Stimulated activated CD4-positive, alpha-beta T cell treated with anti-CD3 and anti-CD28 coated beads, Interleukin-15, amount 100 ng/mL, for 24 hours (primary cell): ENCODE measurements at regions not wholly inside any gene's neighbourhood (a gene's known extent, or its start where the extent isn't known, plus 50 kb on each side); places are given as distances from the start of the nearest gene placed in this dataset.

Experiments
- DNase-seq: peaks from one replicate; pipeline ENCODE4 v3.0.0-alpha.2; 2020

DNA sequence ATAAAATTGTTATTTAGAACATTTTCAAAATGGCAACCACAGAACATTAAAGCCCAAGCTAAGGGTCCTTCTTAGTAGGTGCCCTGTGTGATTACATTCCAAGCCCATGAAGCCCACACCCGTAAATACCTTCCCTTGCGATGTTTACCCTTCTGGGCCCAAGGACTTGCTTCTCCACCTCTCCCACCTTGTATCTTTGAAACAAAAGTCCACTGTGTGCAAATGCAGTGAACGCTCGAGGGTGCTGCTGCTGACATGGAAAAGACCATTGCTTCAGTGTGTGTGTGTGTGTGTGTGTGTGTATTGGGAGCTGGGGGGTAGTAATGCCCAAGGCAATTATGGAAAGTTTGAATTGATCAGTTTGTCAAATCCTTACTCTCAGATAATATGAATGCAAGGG is 298.1 kb downstream of the TGFB2 start:
- no peak for DNase-seq

DNA sequence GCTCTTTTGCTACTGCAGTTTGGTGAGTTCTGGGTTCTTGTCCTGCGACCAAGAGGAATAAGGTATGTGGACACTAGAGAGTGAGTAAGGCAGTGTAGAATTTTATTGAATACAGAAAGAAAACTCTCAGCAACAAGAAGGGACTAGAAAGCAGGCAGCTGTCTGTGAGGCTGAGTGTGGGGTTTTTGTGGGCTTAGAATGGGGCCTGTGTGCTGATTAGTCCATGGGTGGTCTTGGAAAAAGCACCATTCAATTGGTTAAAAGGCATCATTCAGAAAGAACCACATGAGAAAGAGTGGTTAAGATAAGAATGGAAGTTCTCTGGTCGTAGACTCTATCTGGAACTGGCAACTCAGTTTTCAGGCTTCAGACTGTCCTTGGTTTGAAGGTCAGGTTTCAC is 298.8 kb downstream of the TGFB2 start:
- no peak for DNase-seq

DNA sequence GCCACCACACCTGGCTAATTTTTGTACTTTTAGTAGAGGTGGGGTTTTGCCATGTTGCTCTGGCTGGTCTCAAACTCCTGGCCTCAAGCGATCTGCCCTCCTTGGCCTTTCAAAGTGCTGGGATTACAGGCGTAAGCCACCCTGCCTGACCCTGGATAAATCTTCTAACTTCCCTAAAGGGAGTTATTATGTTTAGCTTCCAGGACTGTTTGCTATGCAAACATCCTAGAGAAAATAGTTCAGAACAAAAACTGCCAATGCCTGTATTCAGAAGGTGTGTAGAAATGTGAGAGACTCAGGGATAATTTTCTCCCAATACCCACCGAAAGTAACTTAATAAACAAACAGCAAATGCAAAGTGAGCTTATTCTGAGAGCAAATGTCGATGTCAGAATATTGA is 301.2 kb downstream of the TGFB2 start:
- DNase-seq: no peak

DNA sequence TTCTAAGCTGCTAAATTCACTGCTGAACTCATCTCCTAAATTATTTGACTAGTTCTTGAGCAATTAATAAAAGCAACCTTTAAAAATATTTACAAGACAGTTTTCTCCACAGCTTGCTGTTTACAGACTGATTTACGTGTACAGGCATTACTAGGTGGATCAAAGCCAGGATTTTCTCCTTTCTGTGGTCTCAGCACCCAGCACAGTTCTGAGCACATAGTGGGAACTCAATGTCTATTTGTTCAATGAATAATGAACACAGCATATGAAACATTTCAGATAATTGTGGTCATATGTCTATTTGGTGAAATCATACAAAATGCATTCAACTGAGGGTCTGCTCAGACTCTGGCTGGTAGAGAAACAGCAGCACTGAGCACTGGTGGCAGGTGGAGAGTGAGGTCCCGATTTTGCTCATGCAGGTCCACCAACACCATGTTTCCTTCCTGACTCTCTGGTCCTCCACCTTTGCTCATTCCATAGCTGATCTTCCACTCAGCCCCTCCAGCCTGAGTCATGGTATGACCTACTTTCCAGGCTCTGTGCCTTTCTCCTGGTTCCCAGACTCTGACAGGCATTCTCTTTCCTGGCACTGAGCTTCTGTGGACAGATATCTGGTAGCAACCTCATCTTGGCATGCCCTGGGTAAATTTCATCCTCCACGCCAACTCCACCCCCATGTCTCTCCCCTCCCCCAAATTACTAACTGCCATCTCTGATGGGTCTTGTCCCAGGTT is 311.3 kb downstream of the TGFB2 start:
- no peak for DNase-seq

DNA sequence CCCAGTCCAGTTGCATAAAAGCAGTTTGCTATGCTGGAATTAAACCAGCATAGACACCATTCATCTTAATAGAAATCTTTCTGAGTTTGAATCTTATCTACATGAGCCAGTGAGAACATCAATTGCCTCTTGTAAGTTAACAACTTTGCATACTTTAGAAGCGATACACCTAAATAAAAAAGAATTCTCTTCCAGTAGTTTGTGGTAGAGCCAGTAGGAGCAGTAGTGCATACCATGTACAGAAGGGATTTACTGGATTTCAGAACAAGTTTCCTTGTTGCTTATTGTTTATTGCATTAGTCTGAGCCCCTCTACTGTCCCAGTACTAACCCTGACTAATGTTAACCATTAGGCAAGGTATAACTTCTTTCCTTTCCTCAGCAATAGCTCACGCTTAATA is 313.1 kb downstream of the TGFB2 start:
- no peak for DNase-seq

DNA sequence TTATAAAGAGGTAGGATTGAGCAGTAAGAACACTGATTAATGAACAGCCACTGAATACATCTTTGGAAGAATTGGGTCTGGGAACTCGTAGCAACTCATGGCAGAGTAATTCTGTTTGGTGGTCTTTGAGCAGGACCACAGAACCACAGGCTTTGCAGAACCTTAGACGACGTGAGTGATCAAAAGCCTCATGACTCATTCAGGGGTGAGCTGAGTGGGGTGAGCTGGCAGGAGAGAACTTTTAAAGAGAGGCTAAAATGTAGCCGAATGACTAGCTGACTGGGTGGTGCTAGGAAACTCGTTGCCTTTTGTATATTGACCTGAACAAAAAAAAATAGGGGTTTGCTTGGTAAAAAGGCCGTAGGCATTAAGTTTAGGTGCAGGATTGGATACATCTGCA is 313.8 kb downstream of the TGFB2 start:
- no peak for DNase-seq

DNA sequence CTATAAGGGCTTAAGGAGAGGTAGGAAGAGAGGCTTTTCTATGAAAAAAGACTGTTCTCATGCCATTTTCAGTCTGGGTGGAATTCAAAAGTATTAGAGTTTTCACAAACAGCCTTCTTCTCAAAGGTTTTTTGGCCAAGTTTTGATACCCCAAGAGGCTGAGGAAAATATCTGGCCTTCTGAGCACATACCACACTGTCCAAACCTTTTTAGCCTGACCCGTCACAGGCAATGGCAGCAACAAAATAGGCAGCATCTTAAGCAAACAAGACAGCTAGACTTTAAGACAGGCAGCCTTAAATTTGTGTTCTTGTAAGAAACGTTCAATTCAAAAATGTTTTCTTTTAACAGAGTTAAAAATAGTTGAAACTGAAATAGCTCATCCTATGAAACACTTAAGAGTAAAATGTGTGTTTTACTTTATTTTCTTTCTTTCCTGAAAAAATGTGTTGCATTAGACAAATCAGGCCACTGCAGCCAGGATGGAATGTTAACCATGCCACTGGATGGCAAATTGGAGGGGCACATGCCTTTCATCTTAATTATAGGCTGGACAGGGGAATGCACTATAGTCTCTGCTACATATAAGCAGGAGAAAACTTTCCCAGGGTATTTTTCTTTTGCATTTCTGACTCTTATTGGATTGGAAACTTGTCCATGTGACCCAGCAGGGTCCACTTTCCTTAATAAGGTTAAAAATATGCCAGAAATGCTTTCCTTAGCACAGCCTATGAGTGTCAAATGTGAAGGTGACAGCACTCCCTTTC is 315.0 kb downstream of the TGFB2 start:
- no peak for DNase-seq

DNA sequence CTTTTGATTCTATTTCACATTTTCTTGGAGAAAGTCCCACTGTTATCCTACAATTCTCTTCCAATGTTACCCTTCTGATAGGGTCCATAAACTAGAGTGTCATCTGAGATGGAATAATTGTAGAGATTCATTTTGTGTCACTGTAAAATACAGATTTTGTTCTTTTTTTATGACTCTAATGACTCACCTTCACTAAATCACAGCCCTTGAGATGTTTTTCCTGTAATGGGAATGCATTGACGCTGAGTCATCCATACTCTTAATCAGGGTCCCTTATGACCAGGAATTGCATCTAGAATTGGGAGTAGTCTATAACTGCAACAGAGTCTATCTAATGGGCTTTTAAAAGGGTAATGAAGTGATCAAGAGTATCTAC is 315.5 kb downstream of the TGFB2 start:
- no peak for DNase-seq

DNA sequence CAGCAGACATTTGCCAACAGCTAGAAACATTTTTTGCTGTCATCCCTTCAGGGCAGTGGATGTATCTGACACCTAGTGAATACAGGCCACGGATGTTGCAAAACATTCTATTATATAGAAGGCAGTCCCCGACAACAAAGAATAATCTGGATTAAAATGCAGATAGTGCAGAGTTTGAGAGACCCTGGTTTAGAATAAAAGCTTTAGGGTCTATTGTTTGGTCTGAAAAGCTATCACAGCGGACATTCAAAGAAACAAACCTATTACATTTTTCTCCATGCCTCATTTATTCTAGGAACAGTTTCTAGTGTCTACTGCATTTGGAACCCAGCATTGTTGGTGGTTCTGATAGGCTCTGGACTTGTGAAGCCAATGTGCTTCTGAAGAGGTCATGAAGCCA is 316.3 kb downstream of the TGFB2 start:
- no peak for DNase-seq

DNA sequence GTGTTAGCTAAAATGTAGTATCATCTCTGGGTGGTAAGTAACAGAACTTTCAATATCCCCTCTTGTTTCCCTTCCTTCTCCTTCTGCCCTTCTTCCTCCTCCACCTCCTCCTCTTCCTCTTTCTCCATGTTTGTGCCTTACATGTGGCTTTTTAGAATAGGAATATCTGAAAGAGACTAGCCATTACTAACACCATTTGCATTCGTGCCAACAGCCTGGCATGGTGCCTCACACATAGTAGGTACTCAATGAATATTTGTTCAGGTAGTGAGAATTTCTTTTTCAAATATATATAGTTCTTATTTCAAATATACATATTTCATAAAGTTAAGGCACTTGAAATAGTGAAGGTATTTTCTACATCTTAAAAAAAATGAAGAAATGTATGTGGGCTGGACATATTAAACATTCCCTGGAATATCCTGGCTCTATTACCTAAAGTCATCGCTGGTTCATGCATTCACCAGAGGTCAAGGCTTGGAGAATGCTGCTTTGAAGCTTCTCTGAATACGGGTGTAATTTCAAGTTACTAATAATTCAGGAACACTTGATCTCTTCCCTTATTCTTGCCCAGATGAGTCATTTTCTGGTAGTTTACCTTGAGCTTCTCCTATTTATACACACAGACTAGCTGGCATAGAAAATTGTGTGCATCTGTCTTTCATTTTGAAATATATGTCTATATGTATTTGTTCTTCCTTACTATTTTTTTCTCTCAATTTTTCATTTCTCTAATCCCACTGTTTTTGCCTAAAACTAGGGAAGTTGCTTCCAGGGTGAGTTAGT is 319.4 kb downstream of the TGFB2 start:
- DNase-seq: no peak

DNA sequence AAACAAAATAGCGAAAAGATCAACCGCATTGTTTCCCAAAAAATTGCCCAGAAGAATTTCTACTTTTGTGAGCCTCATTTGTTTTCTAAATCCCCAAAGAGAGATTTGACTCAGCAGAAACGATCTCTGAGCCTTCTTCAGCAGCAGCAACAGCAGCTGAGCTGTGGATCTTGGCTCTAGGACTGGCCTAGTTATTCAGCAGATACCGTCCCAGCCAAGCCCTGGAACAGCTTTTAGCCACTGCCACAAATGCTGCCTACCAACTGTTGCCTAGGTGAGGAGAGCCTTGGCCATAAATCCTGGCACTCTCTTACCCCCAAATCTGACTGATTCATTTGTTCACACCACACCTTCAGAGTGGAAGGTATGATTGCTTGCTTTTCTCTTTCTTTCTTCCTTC is 320.1 kb downstream of the TGFB2 start:
- DNase-seq: no peak

DNA sequence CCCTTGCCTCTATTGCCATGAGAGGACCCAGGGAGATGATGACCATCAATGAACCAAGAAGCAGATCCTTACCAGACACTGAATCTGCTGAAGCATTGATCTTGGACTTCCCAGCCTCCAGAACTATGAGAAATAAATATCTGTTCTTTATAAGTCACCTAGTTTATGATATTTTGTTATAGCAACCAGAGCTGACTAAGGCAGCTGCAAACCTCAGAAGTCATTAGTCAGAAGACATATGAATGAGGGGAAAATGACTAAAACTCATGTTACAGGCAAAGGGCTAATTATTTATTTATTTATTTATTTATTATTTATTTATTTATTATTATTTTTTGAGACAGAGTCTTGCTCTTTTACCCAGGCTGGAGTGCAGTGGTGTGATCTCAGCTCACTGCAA is 321.1 kb downstream of the TGFB2 start:
- no peak for DNase-seq

DNA sequence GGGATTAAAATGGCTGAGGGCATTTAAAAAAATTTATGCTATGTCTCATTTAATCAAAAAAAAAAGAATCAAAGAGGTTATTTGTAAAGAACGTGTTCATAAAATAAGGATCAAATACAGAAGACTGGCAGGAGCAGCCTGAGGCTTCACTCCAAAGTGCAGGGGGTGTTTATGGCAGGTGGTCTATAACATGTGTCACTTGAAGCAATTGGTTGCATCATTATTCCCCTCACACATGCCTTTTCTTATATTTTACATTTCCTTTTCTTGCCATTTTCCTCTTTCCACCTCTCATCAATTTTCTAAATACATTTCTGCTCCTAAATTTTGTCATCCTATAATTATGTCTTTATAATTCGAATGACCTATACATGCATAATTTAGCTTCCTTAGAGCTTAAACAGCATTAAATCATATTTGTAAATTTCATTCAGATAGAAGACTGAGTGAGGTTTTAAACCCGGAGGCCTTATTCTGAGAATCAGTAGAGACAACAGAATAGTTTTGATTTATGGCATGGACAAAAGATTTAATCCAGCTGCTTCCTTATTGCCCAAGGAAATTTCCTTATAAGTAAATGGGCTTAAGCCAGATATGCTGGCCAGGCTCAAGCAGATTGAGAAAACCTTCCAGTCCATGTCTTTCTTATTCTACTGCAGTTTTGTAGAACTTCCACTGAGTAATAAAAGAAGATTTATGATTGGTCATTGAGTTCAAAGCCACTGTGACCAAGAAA is 322.8 kb downstream of the TGFB2 start:
- no peak for DNase-seq

DNA sequence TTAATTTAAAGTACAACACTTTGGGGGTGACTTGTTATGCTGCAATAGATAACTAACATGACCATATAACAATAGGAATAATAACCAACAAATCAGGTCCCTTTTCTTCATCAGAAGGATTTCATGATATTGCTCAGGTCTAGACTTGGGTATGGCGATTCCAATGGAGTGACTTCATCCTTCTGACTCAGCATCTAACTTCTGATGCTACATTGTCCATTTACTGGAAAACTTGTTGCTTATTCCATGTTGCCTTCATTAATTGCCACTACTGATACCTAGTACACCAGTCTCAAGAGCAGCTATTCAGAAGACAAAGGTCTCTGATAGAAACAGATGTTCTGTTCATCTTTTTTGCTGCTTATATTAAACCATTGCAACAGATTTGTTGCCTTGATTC is 324.3 kb downstream of the TGFB2 start:
- DNase-seq: no peak

DNA sequence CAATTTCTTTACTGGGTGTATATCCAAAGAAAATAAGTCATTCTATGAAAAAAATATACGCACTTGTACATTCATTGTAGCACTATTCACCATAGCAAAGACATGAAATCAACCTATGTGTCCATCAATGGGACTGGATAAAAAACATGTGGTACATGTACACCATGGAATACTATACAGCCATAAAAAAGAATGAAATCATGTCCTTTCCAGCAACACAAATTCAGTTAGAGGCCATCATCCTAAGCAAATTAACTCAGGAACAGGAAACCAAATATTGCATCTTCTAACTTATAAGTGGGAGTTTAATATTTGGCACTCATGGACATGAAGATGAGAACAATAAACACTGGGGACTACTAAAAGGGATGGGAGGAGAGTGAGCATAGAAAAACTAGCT is 325.7 kb downstream of the TGFB2 start:
- no peak for DNase-seq

DNA sequence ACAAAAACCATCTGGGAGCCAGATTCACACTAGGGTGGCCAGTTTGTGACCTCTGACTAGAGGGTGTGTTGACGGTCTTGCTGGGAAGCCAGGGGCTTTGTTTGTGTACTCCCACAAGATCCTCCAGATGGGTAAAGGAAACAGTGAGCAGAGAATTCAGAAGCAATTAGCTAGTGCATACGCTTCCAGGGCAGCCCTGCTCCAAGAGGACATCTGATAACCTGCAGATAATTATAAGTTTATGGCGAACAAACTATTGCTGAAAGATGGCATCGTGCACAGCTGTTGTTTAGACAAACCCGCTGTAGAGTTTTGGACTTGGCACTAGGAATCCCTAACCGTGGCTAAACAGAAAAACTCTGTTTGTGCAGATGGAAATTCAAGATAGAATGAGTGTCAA is 326.4 kb downstream of the TGFB2 start:
- DNase-seq: no peak

DNA sequence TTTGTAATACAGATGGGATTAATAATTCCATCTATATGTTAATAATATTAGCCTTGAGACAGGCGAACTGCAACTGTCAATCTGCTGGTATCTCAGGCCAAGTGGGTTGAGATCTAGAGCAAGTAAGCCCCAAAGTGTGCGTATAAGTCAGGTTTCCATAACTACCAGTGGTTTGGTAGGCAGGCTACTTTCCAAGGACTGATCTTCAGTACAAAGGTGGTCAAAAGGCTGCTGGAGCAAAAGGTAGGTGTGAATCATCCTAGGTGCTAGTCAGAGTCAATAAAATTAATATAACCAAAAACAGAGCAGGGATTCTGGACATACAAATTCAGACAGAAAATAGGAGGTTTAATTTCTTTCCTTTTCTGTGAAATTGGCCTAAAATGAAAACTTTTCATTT is 328.0 kb downstream of the TGFB2 start:
- no peak for DNase-seq

DNA sequence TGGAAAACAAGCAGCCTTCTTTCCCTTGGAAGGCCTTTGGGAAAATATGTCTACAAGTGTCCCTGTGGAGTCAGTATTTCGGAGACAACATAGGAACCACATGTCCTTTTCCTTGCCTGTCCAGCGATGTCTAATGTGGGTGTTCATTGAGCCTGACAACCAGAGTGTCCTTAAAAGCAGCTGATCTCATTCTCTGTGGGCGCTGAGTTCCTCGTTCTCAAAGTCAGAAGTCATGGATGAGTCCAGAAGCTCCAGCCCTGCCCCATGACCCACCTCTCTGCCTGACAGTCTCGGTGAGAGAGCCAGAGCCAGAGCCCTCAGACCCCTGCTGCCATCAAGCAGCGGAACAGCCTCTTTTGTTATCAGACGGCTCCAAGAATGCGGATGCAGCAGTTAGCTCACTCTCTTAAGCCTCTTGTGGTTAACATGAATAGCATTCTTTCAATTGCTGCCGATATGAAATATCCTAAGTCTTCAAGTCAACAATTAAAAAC is 329.2 kb downstream of the TGFB2 start:
- DNase-seq: no peak

DNA sequence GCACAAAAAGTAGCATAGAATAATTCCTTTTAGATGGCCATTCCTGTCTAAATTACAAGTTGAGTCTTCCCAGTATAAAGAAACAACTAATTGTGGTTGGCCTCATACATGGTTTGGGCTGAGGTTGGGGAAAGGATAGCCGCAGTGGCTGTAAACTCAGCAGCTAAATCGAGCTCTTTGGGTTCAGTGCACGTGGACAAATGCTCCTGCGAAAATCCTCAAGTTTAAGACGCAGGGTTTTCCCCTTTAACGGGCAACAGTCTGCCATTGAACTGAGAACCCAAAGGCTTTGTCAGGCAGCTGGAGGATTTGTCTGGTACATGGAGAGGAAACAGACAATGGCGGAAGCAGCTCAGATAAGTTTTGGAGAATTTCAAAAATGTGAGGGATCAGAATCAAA is 331.9 kb downstream of the TGFB2 start:
- DNase-seq: no peak

DNA sequence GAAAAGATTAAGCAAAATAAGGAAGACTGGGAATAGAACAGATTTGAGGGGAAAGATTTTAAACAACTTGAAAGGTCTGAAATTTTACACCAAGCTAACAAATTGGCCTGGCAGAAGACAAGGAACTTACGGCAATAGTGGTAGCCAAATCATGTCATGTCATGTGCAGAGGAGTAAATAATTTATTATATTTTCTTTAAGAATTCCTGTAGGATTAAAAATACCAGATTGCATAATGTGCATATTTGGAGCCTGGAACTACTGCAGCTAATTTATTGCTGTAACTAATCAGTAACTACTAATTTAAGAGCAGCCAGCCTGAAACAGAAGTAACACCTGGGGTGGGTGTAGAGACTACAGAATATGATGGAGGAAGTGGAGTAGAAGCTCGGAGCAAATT is 334.3 kb downstream of the TGFB2 start:
- DNase-seq: no peak

DNA sequence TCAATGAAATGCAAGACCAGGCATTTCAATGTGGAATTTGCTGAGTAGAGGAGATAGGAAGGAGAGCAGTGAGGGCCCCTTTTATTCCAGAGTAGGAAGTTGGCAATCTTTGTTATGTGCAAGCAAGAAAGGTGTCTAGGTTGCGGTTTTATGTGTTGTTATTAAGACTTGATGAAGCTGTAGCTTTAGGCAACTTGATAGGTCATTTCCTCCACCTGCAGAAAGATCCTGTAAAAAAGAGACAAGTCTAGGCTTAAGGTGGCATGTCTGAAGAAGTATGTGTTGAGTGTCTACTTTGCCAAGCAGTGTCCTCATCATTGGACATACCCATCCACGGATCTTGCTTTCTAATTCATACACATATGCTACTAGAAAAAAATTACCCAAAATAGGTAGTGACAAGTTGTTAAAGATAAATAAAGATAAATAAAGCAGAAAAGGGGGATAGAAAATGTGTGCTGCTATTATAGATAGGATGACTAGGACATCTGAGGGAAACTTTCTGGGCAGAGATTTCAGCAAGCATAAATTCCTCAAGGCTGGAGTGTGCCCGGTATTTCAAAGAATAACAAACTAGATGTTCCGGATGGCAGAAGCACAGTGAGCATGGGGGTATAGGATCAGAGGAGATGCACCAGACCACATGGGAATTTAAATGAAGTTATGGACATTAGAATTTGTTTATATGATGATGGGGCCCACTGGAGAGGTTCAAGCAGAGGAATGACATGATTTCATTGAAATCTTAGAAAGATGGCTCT is 335.0 kb downstream of the TGFB2 start:
- no peak for DNase-seq

DNA sequence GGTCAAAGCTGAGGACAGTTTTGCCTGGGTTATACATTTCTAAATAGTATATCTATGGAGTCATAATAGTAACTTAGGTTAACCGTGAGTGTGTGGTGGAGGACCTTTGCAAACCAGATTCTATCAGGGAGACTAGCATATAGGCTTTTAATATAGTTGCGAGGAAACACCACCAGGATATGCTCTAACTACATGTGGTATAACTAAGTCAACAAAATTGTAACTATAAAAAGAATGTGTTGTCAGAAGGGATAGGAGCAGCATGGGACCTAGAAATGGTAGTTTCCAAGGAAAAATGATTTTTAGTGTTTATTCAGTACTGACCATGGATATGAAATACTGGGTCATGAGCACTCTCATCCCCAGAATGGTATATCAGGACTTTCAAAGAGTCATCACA is 338.1 kb downstream of the TGFB2 start:
- DNase-seq: no peak
